ENCODE measurements at regions not wholly inside any gene's neighbourhood (a gene's known extent, or its start where the extent isn't known, plus 50 kb on each side); places are given as distances from the start of the nearest gene placed in this dataset.

- DNase-seq: no peak
Measured at GRCh38 chr4:138686106-138686835, 329.3 kb upstream of the NOCT start.

GRCh38 chr4:138685316-138685715, 330.3 kb upstream of the NOCT start:
- DNase-seq: no peak

GRCh38 chr4:138680989-138681604, 334.5 kb upstream of the NOCT start:
- DNase-seq: peak; percentile 53

GRCh38 chr4:138680256-138680655, 335.3 kb upstream of the NOCT start:
- DNase-seq: no peak

- no peak for DNase-seq
Measured at GRCh38 chr4:138678985-138679746, 336.4 kb upstream of the NOCT start.

- DNase-seq: no peak
Measured at GRCh38 chr4:138677748-138678147, 337.8 kb upstream of the NOCT start.

GRCh38 chr4:138677212-138677611, 338.4 kb upstream of the NOCT start:
- no peak for DNase-seq

GRCh38 chr4:138675685-138676084, 339.9 kb upstream of the NOCT start:
- DNase-seq: peak; percentile 34

- no peak for DNase-seq
Measured at GRCh38 chr4:138674209-138674608, 341.4 kb upstream of the NOCT start.

GRCh38 chr4:138673053-138673452, 342.5 kb upstream of the NOCT start:
- no peak for DNase-seq

GRCh38 chr4:138672393-138672976, 343.1 kb upstream of the NOCT start:
- no peak for DNase-seq

- DNase-seq: no peak
Measured at GRCh38 chr4:138671606-138672084, 343.9 kb upstream of the NOCT start.

GRCh38 chr4:138671106-138671505, 344.5 kb upstream of the NOCT start:
- no peak for DNase-seq

GRCh38 chr4:138670681-138671080, 344.9 kb upstream of the NOCT start:
- DNase-seq: no peak

GRCh38 chr4:138669479-138670315, 345.9 kb upstream of the NOCT start:
- DNase-seq: no peak

- DNase-seq: no peak
Measured at GRCh38 chr4:138668309-138668708, 347.3 kb upstream of the NOCT start.

GRCh38 chr4:138666366-138666765, 349.2 kb upstream of the NOCT start:
- DNase-seq: no peak

GRCh38 chr4:138665851-138666250, 349.7 kb upstream of the NOCT start:
- DNase-seq: no peak

GRCh38 chr4:138663883-138664282, 351.7 kb upstream of the NOCT start:
- no peak for DNase-seq

GRCh38 chr4:138659812-138660316, 355.7 kb upstream of the NOCT start:
- DNase-seq: peak; percentile 75

GRCh38 chr4:138659037-138659811, 356.4 kb upstream of the NOCT start:
- DNase-seq: no peak
